Suppressor macrophage (primary cell): ENCODE measurements at regions not wholly inside any gene's neighbourhood (a gene's known extent, or its start where the extent isn't known, plus 50 kb on each side); places are given as distances from the start of the nearest gene placed in this dataset.

Experiments
- DNase-seq, 4 experiments: peaks; one replicate each; pipeline ENCODE4 v3.0.0-alpha.2; 2020 to 2022

DNA sequence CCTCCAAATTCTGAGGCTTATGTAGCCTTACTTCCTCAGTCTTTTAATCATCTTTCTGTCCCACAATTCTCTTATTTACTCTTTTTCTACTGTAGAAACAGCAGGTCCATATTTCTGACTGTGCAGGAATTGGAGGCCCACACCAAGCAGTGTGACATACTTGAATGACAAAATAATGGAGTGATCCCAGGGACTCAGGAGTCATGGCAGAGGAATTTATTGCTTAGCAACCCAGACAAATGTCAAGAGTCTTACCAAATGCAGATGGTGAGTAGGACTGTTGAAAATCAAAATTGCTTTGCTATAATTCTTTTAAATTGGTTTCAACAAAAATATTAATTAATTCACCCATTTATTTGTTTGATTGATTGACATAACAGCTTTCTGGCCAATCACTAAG is 59.9 kb downstream of the HTR1B start:
- DNase-seq = no peak

DNA sequence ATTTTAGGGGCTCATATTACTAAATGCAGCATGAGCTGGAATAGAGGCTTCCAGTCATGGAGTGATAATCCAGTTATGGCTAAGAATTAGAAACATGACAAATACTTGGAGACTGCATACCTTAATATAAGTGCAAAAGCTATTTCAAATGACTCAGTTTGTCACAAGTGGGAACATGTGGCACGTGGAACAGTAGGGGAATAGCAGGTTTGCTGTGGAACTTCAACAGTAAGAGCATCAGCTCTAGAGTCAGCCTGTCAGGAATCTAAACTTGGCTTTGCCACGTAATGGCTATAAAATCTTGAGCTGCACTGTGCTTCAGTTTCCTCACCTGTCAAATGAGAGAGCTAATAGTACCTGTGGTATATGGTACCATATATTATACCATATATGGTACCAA is 62.1 kb downstream of the HTR1B start:
- no peak for DNase-seq

DNA sequence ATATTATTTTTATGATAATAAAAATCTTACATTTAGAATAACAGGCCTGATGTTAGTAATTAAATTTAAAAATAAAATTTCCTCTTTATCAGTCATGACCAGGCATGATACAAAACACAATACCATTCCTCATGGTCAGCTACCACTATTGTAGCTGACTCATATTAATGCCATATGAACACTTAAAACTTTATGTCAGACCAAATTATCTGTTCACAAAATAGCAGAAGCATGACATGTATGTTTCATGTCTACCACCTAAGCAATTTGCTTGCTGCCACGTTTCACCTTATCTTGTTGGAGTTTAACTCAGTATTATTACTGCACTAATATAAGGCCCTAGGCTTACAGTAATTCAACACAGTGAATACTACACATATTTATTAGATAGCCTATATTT is 65.7 kb downstream of the HTR1B start:
- DNase-seq = no peak

DNA sequence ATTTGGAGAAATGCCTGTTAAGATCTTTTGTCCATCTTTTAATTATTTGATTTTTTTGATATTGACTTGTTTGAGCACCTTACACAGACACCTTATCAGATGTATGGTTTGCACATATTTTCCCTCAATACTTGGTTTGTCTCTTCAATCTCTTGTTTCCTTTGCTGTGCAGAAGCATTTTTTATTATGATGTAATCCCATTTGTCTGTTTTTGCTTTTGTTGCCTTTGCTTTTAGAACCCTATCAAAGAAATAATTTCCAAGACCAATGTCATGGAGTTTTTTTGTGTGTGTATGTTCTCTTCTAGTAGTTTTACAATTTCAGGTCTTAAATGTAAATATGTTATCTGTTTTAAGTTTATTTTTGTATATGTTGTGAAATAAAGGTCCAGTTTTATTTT is 73.9 kb downstream of the HTR1B start:
- no peak for DNase-seq

DNA sequence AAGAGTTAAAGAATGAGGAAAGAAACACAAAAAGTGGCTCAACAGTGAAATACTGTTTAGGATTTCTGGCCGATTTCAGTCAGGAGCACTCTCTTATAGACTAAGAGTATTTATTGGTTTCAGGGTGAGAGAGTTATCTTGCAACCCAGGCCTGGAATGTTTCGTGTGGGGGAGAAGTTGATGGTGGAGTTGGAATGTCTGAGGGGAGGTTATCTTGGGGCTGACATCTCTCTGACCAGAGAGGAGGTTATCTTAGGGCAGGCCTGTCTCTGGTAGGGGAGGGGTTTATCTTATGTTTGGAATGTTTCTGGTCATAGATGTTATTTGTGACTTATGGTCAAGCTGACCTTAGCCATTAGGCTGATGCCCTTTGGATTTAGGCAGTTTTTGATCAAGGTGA is 80.3 kb downstream of the HTR1B start:
- DNase-seq = no peak

DNA sequence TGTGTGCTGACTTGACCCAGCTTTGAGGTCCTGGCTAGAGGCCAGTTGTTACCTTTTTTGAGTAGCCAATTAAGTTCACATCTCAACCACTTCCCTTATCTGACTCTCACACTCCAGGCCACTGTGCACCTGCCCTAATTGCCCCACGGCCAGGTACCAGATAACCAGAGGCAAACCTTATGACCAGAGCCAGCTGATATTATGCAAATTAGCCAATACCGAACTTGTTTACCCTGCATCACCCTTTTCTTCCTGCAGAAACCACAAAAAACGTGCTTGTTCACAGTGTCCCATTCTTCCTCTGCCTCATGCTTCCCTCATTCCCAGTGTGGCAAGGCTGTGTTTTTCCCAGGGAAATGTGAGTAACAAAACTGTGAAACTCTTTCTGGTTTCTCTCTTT is 89.3 kb downstream of the HTR1B start:
- DNase-seq = no peak

DNA sequence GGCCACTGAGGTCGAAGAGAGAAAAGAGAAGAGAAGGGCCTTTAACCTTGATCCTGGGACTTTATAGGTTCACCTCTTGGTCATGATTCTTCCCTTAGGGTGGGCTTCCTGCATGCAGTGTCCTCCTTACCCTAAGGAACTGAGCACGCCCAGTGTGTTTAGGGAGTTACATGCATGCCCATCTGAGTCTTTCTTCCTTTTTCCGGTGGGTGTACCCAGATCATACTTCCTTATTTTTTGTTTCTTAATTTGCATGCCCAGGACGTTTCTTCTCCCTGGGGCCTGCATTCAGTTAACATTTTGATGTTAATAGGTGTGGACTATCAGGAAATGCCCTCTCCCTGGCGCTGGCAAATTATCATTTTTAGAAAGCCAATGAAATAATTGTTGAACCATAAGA is 91.5 kb downstream of the HTR1B start:
- DNase-seq = peak in 1 of 4 experiments; percentile 7

DNA sequence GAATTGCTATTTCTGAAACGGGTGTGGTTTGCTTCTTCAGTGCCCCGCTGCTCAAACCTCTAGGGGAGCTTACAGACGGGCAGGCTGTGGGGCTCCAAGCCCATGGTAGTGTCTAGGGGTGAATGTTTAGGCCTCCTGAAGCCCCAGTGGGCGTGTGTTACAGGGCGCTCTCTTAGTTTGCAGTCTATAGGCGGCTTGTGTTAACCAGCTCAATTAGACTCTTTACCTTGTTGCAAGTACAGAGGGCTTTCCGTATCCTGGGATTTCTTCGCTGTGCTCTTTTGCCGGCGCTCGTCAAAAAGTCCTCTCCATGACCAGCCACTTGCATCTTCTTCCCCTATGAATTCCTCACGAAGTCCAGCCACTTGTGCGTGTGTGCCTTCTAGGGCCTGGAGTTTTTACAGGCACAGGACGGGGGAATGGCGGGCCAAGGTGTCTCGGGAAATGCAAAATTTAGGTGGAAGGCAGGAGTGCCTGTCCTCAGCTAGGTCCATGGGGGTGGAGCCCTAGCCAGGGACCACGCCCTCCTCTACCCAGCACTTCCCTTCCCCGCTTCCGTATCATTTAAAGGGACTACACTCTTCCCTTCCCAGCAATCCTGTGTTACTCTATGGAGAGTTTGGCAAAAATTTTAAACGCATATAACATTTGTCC is 94.5 kb downstream of the HTR1B start:
- peak in 3 of 4 experiments; percentile 6 to 62 (median 42) for DNase-seq

DNA sequence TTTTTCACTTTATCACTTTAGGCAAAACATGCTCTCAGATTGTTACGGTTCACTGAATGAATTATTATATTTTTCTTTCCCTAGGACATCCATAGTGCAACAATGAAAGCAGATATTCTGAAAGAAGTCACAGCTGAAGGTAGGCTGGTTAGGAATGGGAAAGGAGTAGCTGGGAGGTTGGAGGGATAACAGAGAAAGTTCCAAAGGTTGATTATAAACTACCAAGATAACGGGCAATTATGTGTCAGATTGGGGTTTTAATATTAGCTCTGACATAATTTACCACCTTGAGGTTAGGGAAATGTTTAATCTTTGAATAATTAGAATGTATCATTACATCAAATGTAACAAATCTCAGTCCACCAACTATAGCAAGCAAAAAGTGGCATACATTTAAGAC is 96.5 kb downstream of the HTR1B start:
- DNase-seq = no peak

DNA sequence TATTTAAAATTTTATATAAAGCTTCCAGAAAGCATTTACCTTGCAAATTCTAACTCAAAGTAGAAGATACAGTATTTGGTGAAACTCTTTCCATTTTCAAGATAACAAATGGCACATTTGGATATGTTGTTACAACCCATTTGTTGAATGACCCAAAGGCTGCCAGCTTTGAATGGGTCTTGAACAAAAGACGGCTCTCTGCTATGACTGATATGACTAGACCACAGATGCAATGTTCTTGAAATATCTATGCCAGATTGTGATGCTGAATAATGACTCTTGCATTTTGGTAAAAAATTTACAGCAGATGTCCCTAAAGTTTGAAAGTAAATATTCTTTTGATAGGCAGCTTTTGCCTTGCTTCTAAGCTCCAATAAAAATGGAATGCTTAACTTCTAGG is 99.6 kb downstream of the HTR1B start:
- DNase-seq = no peak

DNA sequence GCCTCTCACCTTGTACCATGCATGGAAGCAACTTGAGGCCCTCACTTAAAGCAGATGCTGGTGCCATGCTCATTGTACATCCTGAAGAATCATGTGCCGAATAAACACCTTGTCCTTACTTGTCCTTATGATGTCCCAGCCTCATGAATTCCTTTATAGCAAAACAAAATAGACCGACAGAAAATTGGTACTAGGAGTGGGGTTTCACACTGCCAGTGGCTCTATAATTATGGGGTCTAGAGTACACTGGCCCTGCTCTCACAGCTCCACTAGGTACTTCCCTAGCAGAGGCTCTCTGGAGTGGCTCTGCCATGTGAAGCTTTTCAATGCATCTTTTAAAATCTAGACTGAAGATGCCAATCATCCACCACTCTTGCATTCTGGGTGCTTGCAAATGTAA is 101.2 kb downstream of the HTR1B start:
- DNase-seq = no peak

DNA sequence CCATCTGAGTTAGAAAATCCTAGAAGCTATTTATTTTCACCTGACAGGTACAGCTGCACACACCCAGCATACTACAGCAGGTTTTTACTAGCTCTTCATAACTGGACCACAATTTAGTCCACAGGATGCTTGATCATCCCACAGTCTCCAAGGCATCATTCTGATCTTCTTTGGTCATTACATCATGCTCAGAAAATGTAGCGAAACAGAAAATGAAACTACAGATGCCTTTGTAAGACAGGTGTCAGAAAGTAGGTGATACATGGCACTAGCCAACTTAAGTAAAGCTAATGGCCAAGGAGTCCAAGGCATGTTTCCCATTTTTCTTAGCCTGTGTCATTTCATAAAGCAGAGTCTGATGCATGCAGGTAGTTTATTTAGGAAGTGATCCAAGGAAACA is 102.3 kb downstream of the HTR1B start:
- DNase-seq = no peak

DNA sequence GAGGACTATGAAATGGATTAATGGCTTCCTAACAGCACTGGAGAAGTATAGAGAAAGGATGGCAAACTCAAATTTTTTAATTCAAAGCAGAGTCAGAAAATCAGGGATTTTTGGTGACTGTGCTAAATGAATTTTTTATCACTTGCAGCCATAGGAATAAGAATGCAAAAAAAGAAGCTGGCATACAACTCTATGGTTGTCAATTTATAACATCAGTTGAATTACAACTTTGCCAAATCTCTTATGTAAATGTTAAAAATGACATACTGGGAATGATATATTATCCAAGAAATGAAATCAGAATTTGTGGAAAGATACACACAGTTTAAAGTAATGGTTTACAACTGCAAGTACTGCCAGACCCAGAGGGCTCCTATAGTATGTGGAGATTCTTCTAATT is 106.5 kb downstream of the HTR1B start:
- DNase-seq = no peak

DNA sequence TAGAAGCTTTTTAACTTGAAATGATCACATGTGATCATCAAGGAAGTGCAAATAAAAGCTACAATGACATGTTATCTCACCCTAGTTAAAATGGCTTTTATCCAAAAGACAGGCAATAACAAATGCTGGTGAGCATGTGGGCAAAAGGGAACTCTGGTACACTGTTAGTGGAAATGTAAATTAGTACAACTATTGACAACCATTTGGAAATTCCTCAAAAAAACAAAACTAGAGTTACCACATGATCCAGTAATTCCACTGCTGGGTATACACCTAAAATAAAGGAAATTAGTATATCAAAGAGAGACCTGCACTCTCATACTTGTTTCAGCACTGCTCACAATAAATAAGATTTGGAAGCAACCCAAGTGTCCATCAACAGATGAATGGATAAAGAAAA is 108.7 kb downstream of the HTR1B start:
- no peak for DNase-seq

DNA sequence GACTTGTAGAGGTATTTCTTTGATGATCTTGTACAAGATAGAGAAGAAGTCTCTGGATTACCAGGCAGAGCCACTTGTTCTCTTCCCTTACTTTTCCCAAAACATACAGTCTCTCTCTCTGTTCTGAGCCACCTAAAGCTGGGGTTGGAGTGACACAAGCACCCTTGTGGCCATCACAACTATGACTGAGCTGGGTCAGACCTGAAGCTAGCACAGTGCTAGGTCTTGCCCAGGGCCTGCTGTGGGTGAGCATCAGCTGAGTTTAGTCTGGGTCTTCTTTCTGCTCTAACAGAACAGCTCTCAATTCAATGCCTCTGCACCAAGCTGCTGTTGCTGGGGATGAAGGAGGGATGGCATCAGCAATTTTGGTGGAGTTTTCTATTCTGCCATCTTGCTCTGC is 110.2 kb downstream of the HTR1B start:
- DNase-seq = no peak

DNA sequence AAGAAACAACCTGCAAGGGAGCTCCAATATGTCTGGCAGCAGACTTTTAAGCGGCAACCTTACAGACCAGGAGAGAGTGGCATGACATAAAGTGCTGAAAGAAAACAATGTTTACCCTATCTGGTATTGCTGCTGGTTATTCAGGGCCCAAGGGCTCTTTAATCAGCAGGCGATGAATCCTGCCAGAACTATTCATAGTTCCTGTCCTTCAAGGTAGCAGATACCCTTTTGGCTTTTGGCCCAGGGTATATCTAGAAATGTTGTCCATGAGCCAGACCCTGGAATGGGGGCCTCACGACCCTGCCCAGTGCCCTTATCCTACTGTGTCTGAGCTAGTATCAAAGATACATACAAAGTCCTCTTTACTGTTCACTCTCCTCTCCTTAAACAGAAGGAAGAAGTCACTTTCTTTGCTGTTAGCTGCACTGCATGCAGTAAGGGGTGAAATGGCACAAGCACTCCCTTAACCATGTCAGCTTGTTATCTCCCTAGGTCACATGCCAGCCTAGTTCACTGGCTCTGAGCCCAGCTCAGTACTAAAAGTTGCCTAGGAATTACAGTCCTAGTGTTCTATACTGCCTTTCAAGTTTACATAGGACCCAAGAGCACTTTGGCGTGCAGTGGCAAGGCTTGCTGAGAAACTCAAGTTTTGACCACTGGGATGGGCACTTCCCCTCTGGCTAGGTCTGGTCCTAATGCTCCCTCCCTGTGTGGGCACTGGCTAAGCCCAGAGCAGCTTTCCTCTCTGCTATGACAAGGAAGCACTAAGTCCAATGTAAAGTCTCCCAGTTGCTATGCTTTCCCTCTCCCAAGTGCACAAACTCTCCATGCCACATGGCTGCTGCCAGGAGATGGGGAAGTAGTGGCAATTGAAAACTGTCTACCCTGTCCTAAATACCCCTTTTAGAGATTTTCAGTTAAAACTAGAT is 122.0 kb downstream of the HTR1B start:
- DNase-seq = no peak

DNA sequence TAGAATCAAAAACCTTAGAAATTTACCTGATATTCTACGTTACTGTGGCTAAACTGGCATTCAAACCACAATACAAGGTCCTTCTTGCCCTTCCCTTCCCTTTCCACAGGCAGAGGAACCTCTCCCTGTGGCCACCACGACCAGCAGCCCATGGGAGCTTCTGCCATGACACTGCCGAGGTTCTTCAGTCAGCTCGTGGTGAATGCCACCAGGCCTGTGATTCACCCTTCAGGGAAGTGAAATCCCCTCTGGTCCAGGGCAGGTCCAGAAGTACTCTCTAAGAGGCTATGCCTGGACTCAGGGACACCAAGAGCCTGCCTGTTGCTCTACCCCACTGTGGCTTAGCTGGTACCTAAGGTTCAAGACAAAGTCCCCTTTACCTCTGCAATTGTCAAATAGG is 123.0 kb downstream of the HTR1B start:
- DNase-seq = peak in 1 of 4 experiments; percentile 1

DNA sequence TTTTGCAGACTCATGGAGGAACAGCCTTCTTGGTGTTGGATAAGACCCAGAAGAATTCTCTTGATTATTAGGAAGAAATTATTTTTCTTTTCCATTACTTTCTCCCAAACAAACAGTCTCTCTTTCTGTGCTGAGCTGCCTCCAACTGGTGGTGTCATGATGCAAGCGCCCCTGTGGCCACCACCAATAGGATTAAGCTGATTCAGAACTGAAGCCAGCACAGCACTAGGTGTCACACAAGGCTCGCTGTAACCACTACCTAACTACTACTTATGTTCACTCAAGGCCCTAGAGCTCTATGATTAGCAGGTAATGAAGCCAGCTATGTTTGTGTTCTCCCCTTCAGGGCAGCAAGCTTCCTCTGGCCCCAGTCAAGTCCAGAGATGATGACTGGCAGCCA is 123.4 kb downstream of the HTR1B start:
- DNase-seq = no peak

DNA sequence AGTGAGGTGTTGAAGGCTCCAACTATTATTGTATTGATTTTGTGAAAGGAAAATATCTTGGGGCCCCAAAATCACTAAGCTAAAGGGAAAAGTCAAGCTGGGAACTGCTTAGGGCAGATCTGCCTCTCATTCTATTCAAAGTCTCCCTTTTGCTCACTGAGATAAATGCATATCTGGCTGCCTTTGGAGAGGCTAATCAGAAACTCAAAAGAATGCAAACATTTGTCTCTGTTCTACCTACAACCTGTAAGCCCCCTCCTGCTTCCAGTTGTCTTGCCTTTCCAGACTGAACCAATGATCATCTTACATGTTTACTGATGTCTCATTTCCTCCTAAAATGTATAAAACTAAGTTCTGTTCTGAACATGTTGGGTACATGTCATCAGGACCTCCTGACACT is 125.9 kb downstream of the HTR1B start:
- no peak for DNase-seq

DNA sequence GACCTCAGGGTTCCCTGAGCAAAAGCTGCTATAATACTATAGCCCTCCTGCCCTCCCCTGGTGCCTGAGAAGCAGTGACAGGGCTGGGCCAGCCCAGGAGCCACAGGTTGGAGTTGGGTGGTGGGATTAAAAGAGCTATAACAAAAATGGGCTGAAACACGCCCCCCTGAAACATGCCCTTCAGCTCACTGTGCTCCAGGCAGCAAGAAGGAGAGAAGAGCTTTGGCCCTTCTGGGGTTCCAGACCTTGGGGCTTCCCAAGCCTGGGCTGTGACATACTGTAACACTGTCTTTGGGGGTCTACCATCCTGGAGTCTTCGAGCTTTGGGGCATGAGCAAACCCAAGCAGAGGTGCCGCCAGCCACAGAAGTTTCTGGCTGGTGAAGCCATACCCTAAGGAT is 129.2 kb downstream of the HTR1B start:
- no peak for DNase-seq

DNA sequence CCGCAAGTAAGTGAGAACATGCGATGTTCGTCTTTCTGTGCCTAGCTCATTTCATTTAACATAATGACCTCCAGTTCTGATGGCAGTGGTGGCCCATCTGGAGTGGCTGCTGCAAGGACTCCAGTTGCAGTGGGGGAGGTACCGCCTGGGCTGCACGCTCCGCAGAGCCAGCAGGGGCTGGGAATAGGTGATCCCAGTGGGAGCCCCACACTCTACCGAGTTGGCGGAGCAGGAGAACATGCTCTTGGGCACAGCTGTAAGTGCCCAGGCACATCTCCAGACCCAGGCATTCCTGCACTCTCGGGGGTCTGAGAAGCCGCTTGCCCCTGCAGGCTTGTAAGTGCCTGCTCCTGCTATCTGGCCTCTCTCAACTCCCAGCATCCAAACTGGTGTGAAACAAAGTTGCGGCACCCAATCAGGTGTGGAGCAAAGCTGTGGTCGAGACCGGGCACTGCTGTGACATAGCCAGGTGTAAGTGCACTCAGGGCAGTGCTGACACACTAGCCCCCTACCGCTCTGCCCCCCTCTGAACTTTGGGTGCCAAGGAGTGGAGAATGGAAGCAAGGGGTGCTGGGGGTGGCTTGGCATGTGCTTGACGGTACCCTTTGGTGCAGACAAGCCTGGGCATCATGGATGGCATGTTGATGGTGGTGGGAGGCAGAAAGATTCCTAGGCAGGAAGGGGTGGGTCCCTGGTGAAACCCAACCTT is 130.2 kb downstream of the HTR1B start:
- DNase-seq = no peak

DNA sequence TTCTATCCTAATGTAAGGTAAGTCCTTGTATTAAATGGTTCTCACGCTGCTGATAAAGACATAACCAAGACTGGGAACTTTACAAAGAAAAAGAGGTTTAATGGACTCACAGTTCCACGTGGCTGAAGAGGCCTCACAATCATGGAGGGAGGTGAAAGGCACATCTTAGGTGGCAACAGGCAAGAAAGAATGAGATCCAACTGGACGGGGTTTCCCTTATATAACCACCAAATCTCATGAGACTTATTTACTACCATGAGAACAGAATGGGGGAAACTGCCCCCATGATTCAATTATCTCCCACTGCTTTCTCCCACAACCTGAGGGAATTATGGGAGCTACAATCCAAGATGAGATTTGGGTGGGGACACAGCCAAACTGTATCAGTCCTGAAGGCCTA is 136.6 kb downstream of the HTR1B start:
- DNase-seq = no peak

DNA sequence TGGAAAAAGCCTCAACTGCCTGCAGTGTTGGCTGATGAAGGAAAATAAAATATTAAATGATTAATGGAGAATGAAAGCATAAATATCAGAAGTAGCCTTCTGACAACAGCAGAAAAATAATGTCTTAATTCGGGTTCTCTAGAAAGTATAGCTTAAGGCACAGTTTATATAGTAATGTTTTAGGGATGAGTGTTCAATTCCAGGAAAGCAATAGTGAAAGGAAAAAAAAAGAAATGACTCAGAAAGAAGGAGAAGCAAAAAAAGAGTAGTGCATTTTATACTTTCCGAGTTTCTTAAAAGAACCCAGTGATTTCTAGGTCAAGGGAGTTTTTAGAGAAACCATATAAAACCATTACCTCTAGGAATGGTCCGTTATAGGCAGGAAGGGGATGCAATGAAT is 137.3 kb downstream of the HTR1B start:
- no peak for DNase-seq

DNA sequence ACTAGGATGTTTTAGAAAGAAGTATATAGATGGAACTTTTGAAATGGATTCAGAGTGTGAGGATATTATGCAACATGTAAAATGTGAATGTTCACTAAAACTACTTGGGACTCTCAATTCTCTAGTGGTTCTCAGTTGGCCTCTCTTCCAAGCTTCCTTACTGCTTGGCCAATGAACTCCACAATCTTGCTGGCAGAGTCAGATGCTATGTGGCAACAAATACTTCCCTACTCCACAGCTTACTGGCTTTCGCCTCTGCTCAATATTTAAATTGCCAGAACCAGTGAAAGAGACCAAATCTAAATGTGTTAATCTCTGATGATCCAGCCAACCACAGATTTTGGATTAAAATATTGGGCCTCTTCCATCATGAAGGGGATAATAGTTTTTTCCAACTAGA is 138.4 kb downstream of the HTR1B start:
- no peak for DNase-seq
